HL-60 (cell line): ENCODE measurements at regions not wholly inside any gene's neighbourhood (a gene's known extent, or its start where the extent isn't known, plus 50 kb on each side); places are given as distances from the start of the nearest gene placed in this dataset.

Experiments used
- POLR2AphosphoS5 ChIP-seq: IDR thresholded peaks from 2 replicates; pipeline ENCODE4 v1.6.1; 2012; ENCODE audit warnings: low read depth
- SPI1 ChIP-seq: IDR thresholded peaks from 2 replicates; pipeline ENCODE4 v1.6.1; 2012; ENCODE audit warnings: low read depth, mild to moderate bottlenecking, borderline replicate concordance
- TF ChIP-seq, protein P1 (sequence below): IDR thresholded peaks from one replicate; pipeline ENCODE4 v1.5.1; 2011; ENCODE audit warnings: low read length, control low read depth, inconsistent platforms; ENCODE audit not compliant: insufficient read depth
- TF ChIP-seq, protein P2 (sequence below): IDR thresholded peaks from 2 replicates; pipeline ENCODE4 v1.6.1; 2012; ENCODE audit warnings: low read depth; ENCODE audit not compliant: insufficient replicate concordance

GRCh38 chr4:60266505-60266904 lies 933.6 kb upstream of the ADGRL3 start:
- TF ChIP-seq, protein P1, sequence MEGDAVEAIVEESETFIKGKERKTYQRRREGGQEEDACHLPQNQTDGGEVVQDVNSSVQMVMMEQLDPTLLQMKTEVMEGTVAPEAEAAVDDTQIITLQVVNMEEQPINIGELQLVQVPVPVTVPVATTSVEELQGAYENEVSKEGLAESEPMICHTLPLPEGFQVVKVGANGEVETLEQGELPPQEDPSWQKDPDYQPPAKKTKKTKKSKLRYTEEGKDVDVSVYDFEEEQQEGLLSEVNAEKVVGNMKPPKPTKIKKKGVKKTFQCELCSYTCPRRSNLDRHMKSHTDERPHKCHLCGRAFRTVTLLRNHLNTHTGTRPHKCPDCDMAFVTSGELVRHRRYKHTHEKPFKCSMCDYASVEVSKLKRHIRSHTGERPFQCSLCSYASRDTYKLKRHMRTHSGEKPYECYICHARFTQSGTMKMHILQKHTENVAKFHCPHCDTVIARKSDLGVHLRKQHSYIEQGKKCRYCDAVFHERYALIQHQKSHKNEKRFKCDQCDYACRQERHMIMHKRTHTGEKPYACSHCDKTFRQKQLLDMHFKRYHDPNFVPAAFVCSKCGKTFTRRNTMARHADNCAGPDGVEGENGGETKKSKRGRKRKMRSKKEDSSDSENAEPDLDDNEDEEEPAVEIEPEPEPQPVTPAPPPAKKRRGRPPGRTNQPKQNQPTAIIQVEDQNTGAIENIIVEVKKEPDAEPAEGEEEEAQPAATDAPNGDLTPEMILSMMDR, result no peak
- TF ChIP-seq SPI1 (no peak), POLR2AphosphoS5 (no peak)
- TF ChIP-seq, protein P2, sequence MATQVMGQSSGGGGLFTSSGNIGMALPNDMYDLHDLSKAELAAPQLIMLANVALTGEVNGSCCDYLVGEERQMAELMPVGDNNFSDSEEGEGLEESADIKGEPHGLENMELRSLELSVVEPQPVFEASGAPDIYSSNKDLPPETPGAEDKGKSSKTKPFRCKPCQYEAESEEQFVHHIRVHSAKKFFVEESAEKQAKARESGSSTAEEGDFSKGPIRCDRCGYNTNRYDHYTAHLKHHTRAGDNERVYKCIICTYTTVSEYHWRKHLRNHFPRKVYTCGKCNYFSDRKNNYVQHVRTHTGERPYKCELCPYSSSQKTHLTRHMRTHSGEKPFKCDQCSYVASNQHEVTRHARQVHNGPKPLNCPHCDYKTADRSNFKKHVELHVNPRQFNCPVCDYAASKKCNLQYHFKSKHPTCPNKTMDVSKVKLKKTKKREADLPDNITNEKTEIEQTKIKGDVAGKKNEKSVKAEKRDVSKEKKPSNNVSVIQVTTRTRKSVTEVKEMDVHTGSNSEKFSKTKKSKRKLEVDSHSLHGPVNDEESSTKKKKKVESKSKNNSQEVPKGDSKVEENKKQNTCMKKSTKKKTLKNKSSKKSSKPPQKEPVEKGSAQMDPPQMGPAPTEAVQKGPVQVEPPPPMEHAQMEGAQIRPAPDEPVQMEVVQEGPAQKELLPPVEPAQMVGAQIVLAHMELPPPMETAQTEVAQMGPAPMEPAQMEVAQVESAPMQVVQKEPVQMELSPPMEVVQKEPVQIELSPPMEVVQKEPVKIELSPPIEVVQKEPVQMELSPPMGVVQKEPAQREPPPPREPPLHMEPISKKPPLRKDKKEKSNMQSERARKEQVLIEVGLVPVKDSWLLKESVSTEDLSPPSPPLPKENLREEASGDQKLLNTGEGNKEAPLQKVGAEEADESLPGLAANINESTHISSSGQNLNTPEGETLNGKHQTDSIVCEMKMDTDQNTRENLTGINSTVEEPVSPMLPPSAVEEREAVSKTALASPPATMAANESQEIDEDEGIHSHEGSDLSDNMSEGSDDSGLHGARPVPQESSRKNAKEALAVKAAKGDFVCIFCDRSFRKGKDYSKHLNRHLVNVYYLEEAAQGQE, result no peak
